ENCODE measurements at regions not wholly inside any gene's neighbourhood (a gene's known extent, or its start where the extent isn't known, plus 50 kb on each side); places are given as distances from the start of the nearest gene placed in this dataset.

DNA sequence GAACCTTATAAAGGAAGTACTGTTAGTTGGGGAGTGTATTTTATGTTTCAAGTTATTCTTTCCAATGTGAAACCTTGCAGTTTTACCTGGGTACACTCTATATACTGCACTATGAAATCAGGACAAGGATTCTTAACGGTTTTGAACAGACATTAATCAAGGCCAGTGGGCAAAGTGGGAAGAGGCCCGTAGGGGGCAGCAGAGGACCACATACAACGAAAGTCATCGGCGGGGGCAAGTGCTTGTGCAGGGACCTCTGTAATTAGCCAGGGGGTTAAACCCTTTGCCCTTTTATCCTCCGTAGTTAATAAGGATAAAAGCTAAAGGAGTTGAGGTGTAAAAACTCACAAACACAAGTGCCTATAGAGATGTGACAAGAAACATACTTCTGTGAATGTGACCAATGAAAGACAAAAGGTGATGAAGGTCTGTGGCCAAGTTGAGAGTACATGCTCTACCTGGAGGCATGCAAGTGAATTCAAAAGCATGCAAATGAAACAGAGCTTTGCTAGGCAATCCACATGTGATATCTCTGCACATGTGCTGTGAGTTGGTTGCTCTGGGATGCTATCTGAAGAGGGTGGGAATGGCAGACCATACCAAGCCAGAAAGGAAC is 392.7 kb upstream of the MAN1A1 start (continued):
- TF ChIP-seq SRSF9 (IDR thresholded peaks at IDR 0.05; ENCODE audit: borderline replicate concordance, low read depth, low read length) (no peak), MXI1 (IDR thresholded peaks at IDR 0.05; ENCODE audit: low read depth, low read length) (no peak), TEAD4 (IDR thresholded peaks at IDR 0.05; ENCODE audit: low read length) (no peak), TEAD4 (CRISPR knock-in tag; IDR thresholded peaks at IDR 0.05; ENCODE audit: borderline replicate concordance) (no peak), ZNF583 (CRISPR knock-in tag; IDR thresholded peaks at IDR 0.05) (no peak), ZNF76 (CRISPR knock-in tag; IDR thresholded peaks at IDR 0.05; ENCODE audit: borderline replicate concordance) (no peak), ZNF274 (IDR thresholded peaks at IDR 0.05; ENCODE audit: borderline replicate concordance, low read depth, low read length) (no peak), TAF9B (IDR thresholded peaks at IDR 0.05; ENCODE audit: partially characterized antibody) (no peak), RBM15 (IDR thresholded peaks at IDR 0.05; ENCODE audit: insufficient read depth, low read length) (no peak), ERF (CRISPR knock-in tag; IDR thresholded peaks at IDR 0.05) (no peak), THAP7 (CRISPR knock-in tag; IDR thresholded peaks at IDR 0.05) (no peak), PCBP1 (IDR thresholded peaks at IDR 0.05; ENCODE audit: low read depth, low read length, poor library complexity, severe bottlenecking) (no peak), ZNF140 (CRISPR knock-in tag; IDR thresholded peaks at IDR 0.05) (no peak), VEZF1 (CRISPR knock-in tag; IDR thresholded peaks at IDR 0.05) (0 out of 2 replicates have a peak, but pooled peaks have one; percentile 19), DEAF1 (CRISPR knock-in tag; IDR thresholded peaks at IDR 0.05) (peak; percentile 69), TCF3 (CRISPR knock-in tag; IDR thresholded peaks at IDR 0.05) (no peak), MAFF (IDR thresholded peaks at IDR 0.05; ENCODE audit: low read length) (no peak), NCOA6 (IDR thresholded peaks at IDR 0.05) (no peak), SRSF3 (IDR thresholded peaks at IDR 0.05; ENCODE audit: insufficient read depth, low read length) (no peak), YBX1 (IDR thresholded peaks at IDR 0.05) (no peak), CTBP1 (IDR thresholded peaks at IDR 0.05; ENCODE audit: borderline replicate concordance) (no peak), KHSRP (IDR thresholded peaks at IDR 0.05) (no peak), SLC30A9 (CRISPR knock-in tag; IDR thresholded peaks at IDR 0.05) (no peak), U2AF1 (optimal IDR thresholded peaks at IDR 0.05; ENCODE audit: low read depth, low read length) (no peak)
- TF ChIP-seq, protein P1, sequence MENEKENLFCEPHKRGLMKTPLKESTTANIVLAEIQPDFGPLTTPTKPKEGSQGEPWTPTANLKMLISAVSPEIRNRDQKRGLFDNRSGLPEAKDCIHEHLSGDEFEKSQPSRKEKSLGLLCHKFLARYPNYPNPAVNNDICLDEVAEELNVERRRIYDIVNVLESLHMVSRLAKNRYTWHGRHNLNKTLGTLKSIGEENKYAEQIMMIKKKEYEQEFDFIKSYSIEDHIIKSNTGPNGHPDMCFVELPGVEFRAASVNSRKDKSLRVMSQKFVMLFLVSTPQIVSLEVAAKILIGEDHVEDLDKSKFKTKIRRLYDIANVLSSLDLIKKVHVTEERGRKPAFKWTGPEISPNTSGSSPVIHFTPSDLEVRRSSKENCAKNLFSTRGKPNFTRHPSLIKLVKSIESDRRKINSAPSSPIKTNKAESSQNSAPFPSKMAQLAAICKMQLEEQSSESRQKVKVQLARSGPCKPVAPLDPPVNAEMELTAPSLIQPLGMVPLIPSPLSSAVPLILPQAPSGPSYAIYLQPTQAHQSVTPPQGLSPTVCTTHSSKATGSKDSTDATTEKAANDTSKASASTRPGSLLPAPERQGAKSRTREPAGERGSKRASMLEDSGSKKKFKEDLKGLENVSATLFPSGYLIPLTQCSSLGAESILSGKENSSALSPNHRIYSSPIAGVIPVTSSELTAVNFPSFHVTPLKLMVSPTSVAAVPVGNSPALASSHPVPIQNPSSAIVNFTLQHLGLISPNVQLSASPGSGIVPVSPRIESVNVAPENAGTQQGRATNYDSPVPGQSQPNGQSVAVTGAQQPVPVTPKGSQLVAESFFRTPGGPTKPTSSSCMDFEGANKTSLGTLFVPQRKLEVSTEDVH (IDR thresholded peaks at IDR 0.05; ENCODE audit: low read depth, partially characterized antibody) = no peak
